AG10803 (cell line): ENCODE measurements at regions not wholly inside any gene's neighbourhood (a gene's known extent, or its start where the extent isn't known, plus 50 kb on each side); places are given as distances from the start of the nearest gene placed in this dataset.

ENCODE experiments used
- DNase-seq: peaks from one replicate; pipeline ENCODE4 v3.0.0; 2010; ENCODE audit warnings: low read depth
- H3K4me3 ChIP-seq: 2 replicates; pipeline ENCODE4 v1.5.1; 2011; ENCODE audit warnings: mild to moderate bottlenecking, low read length, control low read depth
- TF ChIP-seq, protein P1 (sequence below): conservative IDR thresholded peaks from 2 replicates; pipeline ENCODE4 v1.5.1; 2011; ENCODE audit warnings: mild to moderate bottlenecking, low read length, control low read depth, inconsistent platforms

DNA sequence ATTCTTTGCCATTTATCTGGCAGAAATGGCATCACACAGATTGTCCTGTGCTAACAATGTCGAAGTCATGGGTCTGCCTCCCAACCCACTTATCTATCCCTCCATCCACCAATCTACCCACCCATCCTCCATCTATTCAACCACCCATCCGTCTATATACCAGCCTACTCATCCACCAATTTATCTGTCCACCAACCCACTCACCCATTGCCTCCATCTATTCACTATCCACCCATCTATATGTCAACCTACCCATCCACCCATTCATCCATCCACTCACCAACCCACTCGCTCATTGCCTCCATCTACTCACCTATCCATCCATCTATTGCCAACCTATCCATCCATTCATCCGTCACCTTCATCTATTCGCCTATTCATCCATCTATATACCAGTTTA is 521.2 kb downstream of the SHQ1 start:
- no peak for DNase-seq
- TF ChIP-seq, protein P1, sequence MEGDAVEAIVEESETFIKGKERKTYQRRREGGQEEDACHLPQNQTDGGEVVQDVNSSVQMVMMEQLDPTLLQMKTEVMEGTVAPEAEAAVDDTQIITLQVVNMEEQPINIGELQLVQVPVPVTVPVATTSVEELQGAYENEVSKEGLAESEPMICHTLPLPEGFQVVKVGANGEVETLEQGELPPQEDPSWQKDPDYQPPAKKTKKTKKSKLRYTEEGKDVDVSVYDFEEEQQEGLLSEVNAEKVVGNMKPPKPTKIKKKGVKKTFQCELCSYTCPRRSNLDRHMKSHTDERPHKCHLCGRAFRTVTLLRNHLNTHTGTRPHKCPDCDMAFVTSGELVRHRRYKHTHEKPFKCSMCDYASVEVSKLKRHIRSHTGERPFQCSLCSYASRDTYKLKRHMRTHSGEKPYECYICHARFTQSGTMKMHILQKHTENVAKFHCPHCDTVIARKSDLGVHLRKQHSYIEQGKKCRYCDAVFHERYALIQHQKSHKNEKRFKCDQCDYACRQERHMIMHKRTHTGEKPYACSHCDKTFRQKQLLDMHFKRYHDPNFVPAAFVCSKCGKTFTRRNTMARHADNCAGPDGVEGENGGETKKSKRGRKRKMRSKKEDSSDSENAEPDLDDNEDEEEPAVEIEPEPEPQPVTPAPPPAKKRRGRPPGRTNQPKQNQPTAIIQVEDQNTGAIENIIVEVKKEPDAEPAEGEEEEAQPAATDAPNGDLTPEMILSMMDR = no peak
- H3K4me3 ChIP-seq = no peak overlapping the region

DNA sequence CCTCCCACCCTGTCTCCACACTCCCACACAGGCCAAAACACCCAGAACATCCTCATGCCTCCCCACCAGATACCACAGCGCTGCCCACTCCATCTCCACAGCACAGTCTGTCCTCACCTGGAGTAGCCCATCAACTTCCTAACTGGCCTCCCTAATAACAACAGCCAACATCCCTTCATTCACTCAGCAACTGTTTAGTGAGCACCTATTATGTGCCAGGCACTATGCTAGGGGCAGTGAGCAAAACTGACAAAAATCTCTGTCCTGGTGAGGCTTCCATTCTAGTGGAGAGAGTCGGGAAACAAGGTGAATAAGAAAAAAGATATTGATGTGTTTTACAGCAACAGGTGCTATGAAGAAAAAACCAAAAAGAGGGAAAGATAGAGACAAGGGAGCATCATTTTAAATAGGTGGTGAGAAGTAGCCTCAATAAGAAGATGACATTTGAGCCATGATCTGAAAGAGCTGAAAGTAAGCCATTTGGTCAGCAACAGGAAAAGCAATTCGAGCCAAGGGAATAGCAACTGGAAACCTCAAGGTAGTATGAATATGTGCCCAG is 523.9 kb downstream of the SHQ1 start:
- no peak for DNase-seq
- TF ChIP-seq, protein P1 = no peak
- no peak overlapping the region for H3K4me3 ChIP-seq

DNA sequence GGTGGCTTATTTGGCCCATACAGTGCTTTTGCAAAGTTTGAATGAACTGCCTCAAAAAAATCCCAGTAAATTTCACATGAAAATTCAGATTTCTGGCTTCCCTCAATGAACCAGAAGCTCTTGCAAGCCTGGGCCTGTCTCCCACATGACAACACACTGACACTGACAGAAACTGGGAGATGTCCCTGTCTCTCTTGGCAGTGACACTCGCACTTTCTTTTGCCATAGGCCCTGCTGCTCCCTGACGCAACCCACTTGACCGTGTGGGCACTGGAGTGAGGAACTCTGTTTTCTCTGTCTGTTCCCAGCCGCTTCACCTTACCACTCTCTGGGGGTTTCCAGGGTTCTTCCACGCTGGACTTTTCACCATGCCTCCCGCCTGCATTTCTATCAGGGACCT is 524.5 kb downstream of the SHQ1 start:
- DNase-seq = no peak
- no peak overlapping the region for H3K4me3 ChIP-seq
- TF ChIP-seq, protein P1 = no peak

DNA sequence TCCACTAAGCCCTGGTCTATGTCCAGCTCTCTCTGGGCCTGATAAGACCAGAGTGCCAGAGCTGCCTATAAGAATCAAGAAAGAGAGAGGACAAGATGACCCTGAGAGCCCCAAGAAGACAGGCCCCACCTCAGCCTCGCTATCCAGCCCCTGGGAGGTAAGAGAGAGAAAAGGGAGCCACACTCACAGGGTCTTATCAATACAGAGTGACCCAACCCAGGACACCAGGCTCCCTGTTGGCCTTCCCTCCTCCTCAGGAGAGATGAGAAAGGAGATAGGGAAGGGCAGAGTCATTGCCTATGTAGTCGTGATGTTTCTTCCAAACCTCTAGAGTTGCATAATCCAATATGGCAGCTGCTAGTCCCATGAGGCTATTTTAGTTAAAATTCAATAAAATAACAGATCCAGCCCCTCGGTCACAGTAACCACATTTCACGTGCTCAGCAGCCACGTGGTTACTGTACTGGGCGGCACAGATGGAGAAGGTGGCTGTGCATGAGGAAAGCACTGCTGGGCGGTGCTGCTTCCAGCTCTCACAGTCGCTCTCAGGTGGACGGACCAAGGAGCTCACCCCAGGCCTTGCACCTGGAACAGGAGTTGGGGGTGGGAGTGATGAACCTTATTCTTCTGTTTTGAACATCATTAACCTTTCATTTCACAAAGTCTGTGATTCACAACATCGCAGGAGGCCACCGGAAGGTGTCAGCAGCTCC is 525.8 kb downstream of the SHQ1 start:
- no peak for DNase-seq
- no peak overlapping the region for H3K4me3 ChIP-seq
- TF ChIP-seq, protein P1 = no peak

DNA sequence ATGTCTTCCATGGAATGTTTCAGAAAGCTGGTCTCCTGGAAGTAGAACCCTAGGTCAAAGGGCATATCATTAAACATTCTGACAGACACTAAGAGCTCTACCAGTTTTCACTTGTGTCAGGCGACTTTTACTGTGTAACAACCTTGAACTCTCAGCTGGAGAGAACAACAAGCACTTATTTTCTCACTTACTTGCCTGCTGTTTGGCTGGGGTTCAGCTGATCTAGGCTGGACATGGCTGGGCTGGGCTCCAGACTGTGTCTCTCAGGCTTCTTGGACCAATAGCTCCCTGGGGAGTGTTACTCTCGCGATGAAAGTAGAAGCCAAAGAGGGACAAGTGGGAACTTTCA is 527.3 kb downstream of the SHQ1 start:
- TF ChIP-seq, protein P1 = no peak

DNA sequence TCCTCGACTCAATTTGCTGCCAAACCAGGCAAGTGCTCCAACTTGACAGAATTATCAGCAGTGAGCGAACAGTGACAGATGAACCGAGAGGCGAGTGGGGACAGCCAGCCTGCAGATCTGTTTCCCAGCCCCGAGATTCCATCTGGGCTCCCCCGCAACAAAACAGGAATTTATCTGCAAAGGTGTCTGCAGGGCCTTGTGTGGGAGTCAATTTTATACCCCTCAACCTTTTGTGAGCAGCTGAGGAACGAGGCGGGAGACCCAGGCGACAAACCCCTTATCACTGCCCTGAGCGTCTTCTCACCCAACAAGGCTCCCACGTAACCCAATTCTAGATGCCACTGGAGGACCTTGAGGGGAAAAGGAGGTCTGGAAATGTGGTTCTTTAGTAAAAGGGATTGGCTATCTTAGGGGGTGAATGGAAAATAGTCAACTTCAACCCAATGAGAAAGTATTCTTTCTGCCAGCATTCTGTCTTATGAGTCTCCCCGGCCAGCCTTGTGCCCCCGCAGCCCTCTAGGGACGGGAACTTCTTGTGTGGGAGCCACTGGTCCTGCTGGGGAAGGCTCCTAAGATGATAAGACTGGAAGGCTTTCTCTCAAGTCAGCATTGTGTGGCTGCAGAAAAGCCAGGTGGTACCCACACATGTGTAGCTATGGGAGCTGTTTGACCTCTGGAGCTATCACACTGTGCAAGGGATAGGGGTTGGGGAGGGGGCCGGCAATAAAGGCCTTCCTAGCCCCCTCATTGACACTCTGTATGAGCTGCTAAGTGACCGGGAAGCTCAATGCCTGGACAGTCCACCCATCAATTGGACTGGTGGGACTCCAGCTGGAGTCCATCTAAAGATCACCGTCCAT is 527.9 kb downstream of the SHQ1 start:
- no peak for DNase-seq
- no peak overlapping the region for H3K4me3 ChIP-seq
- TF ChIP-seq, protein P1 = no peak

More for the DNA sequence above, 527.3 kb downstream of the SHQ1 start:
- no peak overlapping the region for H3K4me3 ChIP-seq
- DNase-seq = no peak
